IMR-90 (cell line): ENCODE measurements at regions not wholly inside any gene's neighbourhood (a gene's known extent, or its start where the extent isn't known, plus 50 kb on each side); places are given as distances from the start of the nearest gene placed in this dataset.

ENCODE experiments used
- CHD1 ChIP-seq: IDR thresholded peaks from 2 replicates; pipeline ENCODE4 v1.6.1; 2012; ENCODE audit warnings: low read depth, low read length, improper control_type of control experiment
- CTCF ChIP-seq: conservative IDR thresholded peaks from 2 replicates; pipeline ENCODE4 v1.5.1; 2012; ENCODE audit warnings: mild to moderate bottlenecking, low read depth, low read length, improper control_type of control experiment

- TF ChIP-seq CTCF, result no peak
- TF ChIP-seq CHD1, result no peak
Measured at GRCh38 chr4:157997296-157997695, 175.5 kb downstream of the GASK1B start.
